ENCODE measurements at regions not wholly inside any gene's neighbourhood (a gene's known extent, or its start where the extent isn't known, plus 50 kb on each side); places are given as distances from the start of the nearest gene placed in this dataset.

DNA sequence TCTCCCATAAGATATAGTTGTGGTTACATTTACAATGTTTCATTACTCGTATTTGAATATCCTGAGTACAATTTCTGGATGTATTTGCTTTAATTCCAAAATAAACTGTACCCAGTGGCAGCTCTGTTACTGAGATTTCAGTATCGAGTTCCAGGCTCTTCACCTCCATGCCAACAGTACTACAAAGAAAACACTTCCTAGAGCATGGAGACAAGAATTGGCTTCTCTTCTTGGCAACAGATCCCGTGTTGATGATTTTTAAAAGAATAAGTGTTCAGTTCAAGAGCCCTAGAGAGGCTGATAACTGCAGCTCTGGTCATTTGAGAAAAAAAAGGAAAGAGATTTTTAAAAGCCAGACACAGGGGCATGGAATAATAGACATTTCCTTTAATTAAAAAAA lies 302.8 kb downstream of the EFNB2 start:
- no peak for DNase-seq
- no peak overlapping the region for H3K27ac ChIP-seq
- H3K9me3 ChIP-seq, result no peaks in the 10 kb centered on the region
- TF ChIP-seq POLR2A (IDR thresholded peaks at IDR 0.05), result no peak
- TF ChIP-seq, protein P1, sequence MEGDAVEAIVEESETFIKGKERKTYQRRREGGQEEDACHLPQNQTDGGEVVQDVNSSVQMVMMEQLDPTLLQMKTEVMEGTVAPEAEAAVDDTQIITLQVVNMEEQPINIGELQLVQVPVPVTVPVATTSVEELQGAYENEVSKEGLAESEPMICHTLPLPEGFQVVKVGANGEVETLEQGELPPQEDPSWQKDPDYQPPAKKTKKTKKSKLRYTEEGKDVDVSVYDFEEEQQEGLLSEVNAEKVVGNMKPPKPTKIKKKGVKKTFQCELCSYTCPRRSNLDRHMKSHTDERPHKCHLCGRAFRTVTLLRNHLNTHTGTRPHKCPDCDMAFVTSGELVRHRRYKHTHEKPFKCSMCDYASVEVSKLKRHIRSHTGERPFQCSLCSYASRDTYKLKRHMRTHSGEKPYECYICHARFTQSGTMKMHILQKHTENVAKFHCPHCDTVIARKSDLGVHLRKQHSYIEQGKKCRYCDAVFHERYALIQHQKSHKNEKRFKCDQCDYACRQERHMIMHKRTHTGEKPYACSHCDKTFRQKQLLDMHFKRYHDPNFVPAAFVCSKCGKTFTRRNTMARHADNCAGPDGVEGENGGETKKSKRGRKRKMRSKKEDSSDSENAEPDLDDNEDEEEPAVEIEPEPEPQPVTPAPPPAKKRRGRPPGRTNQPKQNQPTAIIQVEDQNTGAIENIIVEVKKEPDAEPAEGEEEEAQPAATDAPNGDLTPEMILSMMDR (IDR thresholded peaks at IDR 0.05), result no peak
- H3K4me1 ChIP-seq, result no peaks in the 10 kb centered on the region
- 58 to 79% methylated on average over 3 of the region's 3 CpGs for WGBS, 2 donors
- H3K27me3 ChIP-seq, result no peaks in the 10 kb centered on the region
- H3K4me3 ChIP-seq, result no peak overlapping the region
- H3K36me3 ChIP-seq (ENCODE audit: low read depth, missing control alignments), result no peaks in the 10 kb centered on the region
- intact Hi-C loops (cut with DNase I; ENCODE audit: low total_unique reads), result no loop called here

DNA sequence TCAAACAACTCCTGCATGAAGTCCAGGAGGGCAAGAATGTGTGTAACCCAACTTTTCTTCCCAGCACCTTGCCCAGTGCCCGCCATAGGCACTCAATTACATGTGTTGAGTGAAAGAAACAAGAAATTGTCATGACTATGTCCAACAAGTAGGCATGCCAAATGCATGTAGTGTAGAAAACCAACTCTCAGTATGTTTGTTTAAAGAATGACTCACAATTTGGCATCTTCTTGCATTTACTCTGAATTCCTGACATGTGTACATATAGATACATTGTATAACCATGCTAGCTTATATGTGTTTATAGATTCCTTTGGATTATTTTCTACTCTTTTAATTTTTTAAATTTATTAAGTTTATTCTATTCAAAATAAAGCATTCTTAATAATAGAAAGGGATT lies 305.0 kb downstream of the EFNB2 start:
- H3K36me3 ChIP-seq (ENCODE audit: low read depth, missing control alignments), result no peaks in the 10 kb centered on the region
- DNase-seq, result no peak
- TF ChIP-seq, protein P1 (IDR thresholded peaks at IDR 0.05), result no peak
- no peak for TF ChIP-seq POLR2A (IDR thresholded peaks at IDR 0.05)
- no peak overlapping the region for H3K4me3 ChIP-seq
- intact Hi-C loops (cut with DNase I; ENCODE audit: low total_unique reads), result no loop called here
- no peak overlapping the region for H3K27ac ChIP-seq
- H3K9me3 ChIP-seq, result no peaks in the 10 kb centered on the region
- WGBS, 2 donors, result 94 to 100% methylated on average over 1 of the region's 1 CpG
- H3K27me3 ChIP-seq, result no peaks in the 10 kb centered on the region
- H3K4me1 ChIP-seq, result no peaks in the 10 kb centered on the region

DNA sequence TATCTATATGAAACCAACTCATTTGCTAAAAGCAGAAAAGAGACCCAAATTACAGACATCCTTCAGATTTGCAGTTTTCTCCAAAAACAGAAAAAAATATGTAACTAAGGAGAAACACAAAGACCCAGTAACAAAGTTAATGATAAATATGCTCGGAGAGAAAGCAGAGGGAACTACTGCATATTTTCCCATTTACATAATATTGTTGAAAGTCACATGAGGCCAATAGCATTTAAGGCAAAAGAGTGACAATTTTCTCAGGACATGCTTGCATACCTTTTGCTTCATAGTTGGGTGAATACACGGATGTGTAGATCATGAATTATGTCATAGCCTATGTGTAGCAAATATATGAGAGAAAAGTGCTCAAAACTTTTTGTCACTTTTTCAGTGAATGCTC lies 310.3 kb downstream of the EFNB2 start:
- intact Hi-C loops (cut with DNase I; ENCODE audit: low total_unique reads), result no loop called here
- no peaks in the 10 kb centered on the region for H3K36me3 ChIP-seq (ENCODE audit: low read depth, missing control alignments)
- no peak for DNase-seq

DNA sequence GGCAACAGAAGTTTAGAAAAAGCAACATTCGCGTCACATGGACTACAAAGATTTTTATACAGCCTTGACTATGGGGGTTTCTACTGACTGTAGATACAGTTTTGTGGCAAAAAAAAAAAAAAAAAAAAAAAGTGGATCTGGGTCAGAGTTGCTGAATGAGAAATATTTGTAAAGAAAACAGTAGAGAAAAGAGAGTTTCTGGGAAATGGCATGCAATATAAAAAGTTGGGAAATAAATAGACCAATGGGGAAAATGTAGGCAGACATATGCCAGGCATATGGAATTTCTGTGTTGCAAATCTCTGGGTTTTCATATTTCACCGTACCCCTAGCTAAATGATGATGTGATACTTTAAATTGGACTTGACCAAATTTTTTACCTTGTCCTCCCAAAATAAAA lies 315.3 kb downstream of the EFNB2 start:
- Histone ChIP-seq H3K4me1 (no peaks in the 10 kb centered on the region), H3K9me3 (no peaks in the 10 kb centered on the region), H3K27me3 (no peaks in the 10 kb centered on the region), H3K4me3 (no peak overlapping the region), H3K36me3 (ENCODE audit: low read depth, missing control alignments) (no peaks in the 10 kb centered on the region), H3K27ac (no peak overlapping the region)
- intact Hi-C loops (cut with DNase I; ENCODE audit: low total_unique reads), result no loop called here
- WGBS, 2 donors, result 84 to 85% methylated on average over 3 of the region's 3 CpGs
- no peak for DNase-seq
- TF ChIP-seq, protein P1 (IDR thresholded peaks at IDR 0.05), result no peak
- TF ChIP-seq POLR2A (IDR thresholded peaks at IDR 0.05), result no peak

More for the DNA sequence above, 310.3 kb downstream of the EFNB2 start:
- 66 to 73% methylated on average over 2 of the region's 2 CpGs for WGBS, 2 donors
- Histone ChIP-seq H3K9me3 (no peaks in the 10 kb centered on the region), H3K27me3 (no peaks in the 10 kb centered on the region), H3K27ac (no peak overlapping the region), H3K4me1 (no peaks in the 10 kb centered on the region), H3K4me3 (no peak overlapping the region)
- TF ChIP-seq, protein P1 (IDR thresholded peaks at IDR 0.05), result no peak
- TF ChIP-seq POLR2A (IDR thresholded peaks at IDR 0.05), result no peak

DNA sequence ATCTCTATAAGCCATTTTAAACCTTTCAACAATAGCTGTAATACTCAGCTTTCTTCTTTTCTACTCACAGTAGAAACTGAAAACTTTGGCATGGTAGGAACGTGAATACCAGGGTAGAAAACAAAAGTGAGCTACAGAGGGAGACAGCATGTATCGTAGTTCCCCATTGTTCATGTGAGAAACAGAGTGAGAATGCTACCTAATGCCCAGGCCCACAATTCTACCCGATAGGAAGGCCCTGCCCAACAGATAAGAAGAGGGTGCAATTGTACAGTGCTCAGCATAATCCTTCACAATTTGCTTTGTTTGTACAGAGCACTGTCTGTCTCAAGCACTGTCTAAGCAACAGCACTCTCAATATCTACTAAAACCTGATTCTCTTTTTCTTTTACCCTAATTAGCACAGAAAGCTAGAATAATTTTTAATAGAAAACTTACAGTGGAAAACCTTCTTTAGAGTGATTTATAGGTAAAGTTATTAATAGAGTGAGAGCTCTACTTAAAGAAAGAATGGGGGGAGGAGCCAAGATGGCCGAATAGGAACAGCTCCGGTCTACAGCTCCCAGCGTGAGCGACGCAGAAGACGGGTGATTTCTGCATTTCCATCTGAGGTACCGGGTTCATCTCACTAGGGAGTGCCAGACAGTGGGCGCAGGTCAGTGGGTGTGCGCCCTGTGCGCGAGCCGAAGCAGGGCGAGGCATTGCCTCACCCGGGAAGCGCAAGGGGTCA lies 322.3 kb downstream of the EFNB2 start:
- WGBS, 2 donors, result 82 to 91% methylated on average over 18 of the region's 18 CpGs
- TF ChIP-seq, protein P1 (IDR thresholded peaks at IDR 0.05), result no peak
- no peak for TF ChIP-seq POLR2A (IDR thresholded peaks at IDR 0.05)
- intact Hi-C loops (cut with DNase I; ENCODE audit: low total_unique reads), result no loop called here

More for the DNA sequence above, 322.3 kb downstream of the EFNB2 start:
- H3K36me3 ChIP-seq (ENCODE audit: low read depth, missing control alignments), result no peaks in the 10 kb centered on the region
- H3K9me3 ChIP-seq, result no peaks in the 10 kb centered on the region
- H3K4me1 ChIP-seq, result no peaks in the 10 kb centered on the region
- DNase-seq, result no peak
- no peaks in the 10 kb centered on the region for H3K27me3 ChIP-seq
- no peak overlapping the region for H3K27ac ChIP-seq
- H3K4me3 ChIP-seq, result no peak overlapping the region
